ENCODE measurements at regions not wholly inside any gene's neighbourhood (a gene's known extent, or its start where the extent isn't known, plus 50 kb on each side); places are given as distances from the start of the nearest gene placed in this dataset.

- no peak for TF ChIP-seq CTCF (conservative IDR thresholded peaks at IDR 0.05 in 1 of 2, IDR thresholded peaks at IDR 0.05 in 1 of 2; ENCODE audit: extremely low read depth in 1 of 2, insufficient read depth in 1 of 2, low read depth in 1 of 2, low read length in 2 of 2)
- TF ChIP-seq EZH2 (IDR thresholded peaks at IDR 0.05; ENCODE audit: borderline replicate concordance, low read length): no peak
Measured at GRCh38 chr4:118587946-118588345, 97.2 kb upstream of the METTL14 start.
